PFSK-1 (cell line): ENCODE measurements at regions not wholly inside any gene's neighbourhood (a gene's known extent, or its start where the extent isn't known, plus 50 kb on each side); places are given as distances from the start of the nearest gene placed in this dataset.

Experiments used
- FOXP2 ChIP-seq: optimal IDR thresholded peaks from 2 replicates; pipeline ENCODE3; 2011; ENCODE audit warnings: borderline replicate concordance, control low read depth, inconsistent platforms; ENCODE audit not compliant: insufficient read depth; ENCODE audit errors: extremely low read length, extremely low read depth
- POLR2AphosphoS5 ChIP-seq: IDR thresholded peaks from 2 replicates; pipeline ENCODE4 v1.6.1; 2012; ENCODE audit warnings: low read depth, mild to moderate bottlenecking, control low read depth, low read length, moderate library complexity
- REST ChIP-seq, 2 experiments: IDR thresholded peaks; 2 replicates each; pipeline versions ENCODE4 v1.6.1 to v1.8.0; 2011 to 2012; ENCODE audit warnings: low read depth in 2 of 2, low read length in 2 of 2, control low read depth in 1 of 2, inconsistent platforms in 1 of 2, mild to moderate bottlenecking in 1 of 2, moderate library complexity in 1 of 2; ENCODE audit not compliant: insufficient read depth in 1 of 2
- SIN3A ChIP-seq: IDR thresholded peaks from 2 replicates; pipeline ENCODE4 v1.6.1; 2012; ENCODE audit warnings: mild to moderate bottlenecking, low read length, moderate library complexity, borderline replicate concordance; ENCODE audit not compliant: insufficient read depth
- TAF1 ChIP-seq: IDR thresholded peaks from 2 replicates; pipeline ENCODE4 v1.6.1; 2012; ENCODE audit warnings: low read length, control low read depth, borderline replicate concordance; ENCODE audit not compliant: insufficient read depth

- no peak for TF ChIP-seq FOXP2
- no peak for TF ChIP-seq REST (IDR thresholded peaks at IDR 0.05; ENCODE audit: insufficient read depth in 1 of 2, low read depth in 2 of 2, low read length in 2 of 2)
- no peak for TF ChIP-seq SIN3A
- no peak for TF ChIP-seq POLR2AphosphoS5
- no peak for TF ChIP-seq TAF1
Observed at GRCh38 chr15:62571072-62571471, 406.0 kb upstream of the C2CD4B start.

DNA sequence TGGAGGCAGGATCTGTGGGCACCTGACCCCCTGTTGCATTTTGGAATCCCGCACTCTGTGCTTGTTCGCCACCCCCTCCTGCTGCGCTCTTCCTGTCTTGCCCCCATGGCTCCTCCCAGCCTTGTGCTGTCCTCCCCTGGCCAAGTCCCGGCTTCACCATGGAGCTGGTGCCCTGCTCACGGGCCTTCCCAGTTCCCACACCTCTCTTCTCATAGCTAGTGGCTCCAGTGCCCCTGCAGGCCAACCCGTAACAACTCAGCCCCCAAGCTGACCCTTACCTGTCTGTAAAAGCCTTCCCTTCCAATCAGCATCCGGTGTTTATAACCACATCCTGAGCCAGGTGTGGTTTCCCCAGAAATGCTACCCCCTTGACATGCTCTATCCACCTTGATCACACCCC is 407.7 kb upstream of the C2CD4B start:
- TF ChIP-seq FOXP2, result no peak
- no peak for TF ChIP-seq POLR2AphosphoS5
- no peak for TF ChIP-seq REST (IDR thresholded peaks at IDR 0.05; ENCODE audit: insufficient read depth in 1 of 2, low read depth in 2 of 2, low read length in 2 of 2)
- no peak for TF ChIP-seq TAF1
- TF ChIP-seq SIN3A, result no peak

DNA sequence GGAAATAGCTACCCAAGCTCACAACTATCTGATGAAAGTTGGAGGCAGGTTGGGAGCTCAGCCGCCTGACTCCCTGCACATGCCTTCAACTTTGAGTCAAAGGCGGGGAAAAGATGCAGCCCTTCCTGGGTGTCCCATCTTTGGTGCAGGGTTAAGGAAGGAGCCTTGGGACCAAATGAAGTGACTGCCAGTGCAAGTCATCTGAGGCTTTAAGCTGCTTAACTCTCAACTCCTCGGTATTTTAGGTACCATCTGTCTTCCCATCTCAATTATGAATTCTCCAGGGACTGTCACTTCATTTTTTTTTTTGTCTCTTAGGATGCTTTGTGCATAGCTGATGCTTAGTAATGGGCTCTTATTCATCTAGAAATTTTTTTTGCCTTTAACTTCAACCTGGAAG is 408.8 kb upstream of the C2CD4B start:
- TF ChIP-seq REST (IDR thresholded peaks at IDR 0.05; ENCODE audit: insufficient read depth in 1 of 2, low read depth in 2 of 2, low read length in 2 of 2) (no peak), TAF1 (no peak), FOXP2 (no peak), SIN3A (no peak), POLR2AphosphoS5 (no peak)

DNA sequence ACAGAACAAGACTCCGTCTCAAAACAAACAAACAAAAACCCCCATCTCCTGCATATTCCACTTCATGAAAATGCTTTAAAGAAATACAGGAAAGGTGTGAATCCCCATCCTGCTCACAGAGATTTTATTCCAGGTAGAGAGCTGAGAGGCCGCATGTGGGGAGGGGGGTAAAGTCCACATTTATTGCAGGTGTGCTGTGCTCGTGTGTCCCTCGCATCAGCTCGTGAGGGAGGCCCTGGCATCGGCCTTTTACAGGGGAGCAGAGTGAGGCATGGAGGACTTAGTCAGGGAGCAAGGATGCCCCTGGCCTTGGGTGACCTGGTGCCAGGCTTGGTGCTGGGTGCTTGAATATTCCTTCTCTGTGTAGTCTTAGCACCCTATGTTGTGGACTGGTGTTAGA is 413.5 kb upstream of the C2CD4B start:
- no peak for TF ChIP-seq REST (IDR thresholded peaks at IDR 0.05; ENCODE audit: insufficient read depth in 1 of 2, low read depth in 2 of 2, low read length in 2 of 2)
- no peak for TF ChIP-seq POLR2AphosphoS5
- no peak for TF ChIP-seq FOXP2

DNA sequence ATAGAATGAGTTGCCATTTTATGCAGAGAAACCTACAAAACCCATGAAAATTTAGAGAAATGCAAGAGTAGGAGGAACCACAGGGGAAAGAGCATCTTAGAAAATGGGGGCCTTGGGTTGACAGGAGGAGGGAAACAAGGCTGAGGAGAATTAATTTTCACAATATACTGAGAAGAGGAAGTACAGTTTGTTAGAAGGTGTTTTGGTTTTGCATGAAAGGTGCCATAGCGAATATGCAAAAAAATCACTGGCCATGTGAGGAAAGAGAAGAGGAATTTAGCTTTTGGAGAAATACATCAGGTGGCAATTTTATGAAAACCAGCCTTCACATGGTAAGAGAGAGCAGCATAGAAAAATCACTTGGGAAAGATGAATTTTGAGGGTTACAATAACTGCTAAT is 413.9 kb upstream of the C2CD4B start:
- no peak for TF ChIP-seq TAF1
- TF ChIP-seq REST (IDR thresholded peaks at IDR 0.05; ENCODE audit: insufficient read depth in 1 of 2, low read depth in 2 of 2, low read length in 2 of 2), result no peak
- no peak for TF ChIP-seq POLR2AphosphoS5
- no peak for TF ChIP-seq FOXP2
- no peak for TF ChIP-seq SIN3A
